Small intestine (tissue), 7 donors: ENCODE measurements at regions not wholly inside any gene's neighbourhood (a gene's known extent, or its start where the extent isn't known, plus 50 kb on each side); places are given as distances from the start of the nearest gene placed in this dataset.
"Not testable (repeated sequence)": the region's sequence is repeated elsewhere in the genome, so short reads cannot be mapped to it uniquely, and the experiment has no call there.

Source experiments
- DNase-seq, 2 donors: peaks; one replicate each; pipeline versions ENCODE4 v3.0.0 to v3.0.0-alpha.2; 2013
- FAIRE-seq: peaks from 2 replicates; lab custom pipeline; 2012; peaks lifted over from hg19 to GRCh38; lab: Jason Lieb, UNC
- H3K27ac ChIP-seq, 3 donors: one replicate each; pipeline ENCODE4 v1.5.1; 2013; ENCODE audit warnings: low read length in 2 of 3, mild to moderate bottlenecking in 2 of 3, control low read depth in 1 of 3, inconsistent platforms in 1 of 3, low read depth in 1 of 3, moderate library complexity in 1 of 3
- H3K27me3 ChIP-seq, 3 donors: one replicate each; pipeline ENCODE4 v1.6.1; 2013; ENCODE audit warnings: low read length in 3 of 3, inconsistent platforms in 1 of 3; ENCODE audit not compliant: control insufficient read depth in 3 of 3, insufficient read depth in 3 of 3
- H3K36me3 ChIP-seq, 3 donors: one replicate each; pipeline ENCODE4 v1.6.1; 2013; ENCODE audit warnings: low read length in 3 of 3, inconsistent platforms in 1 of 3, low read depth in 1 of 3, mild to moderate bottlenecking in 1 of 3, moderate library complexity in 1 of 3; ENCODE audit not compliant: control insufficient read depth in 3 of 3, insufficient read depth in 2 of 3
- H3K4me1 ChIP-seq, 3 donors: one replicate each; pipeline ENCODE4 v1.6.1; 2013; ENCODE audit warnings: low read length in 2 of 3, inconsistent platforms in 1 of 3, low read depth in 1 of 3, mild to moderate bottlenecking in 1 of 3, moderate library complexity in 1 of 3; ENCODE audit not compliant: control insufficient read depth in 3 of 3, insufficient read depth in 2 of 3
- H3K4me3 ChIP-seq, 3 donors: one replicate each; pipeline ENCODE4 v1.5.1; 2013; ENCODE audit warnings: low read length in 3 of 3, control low read depth in 1 of 3, inconsistent platforms in 1 of 3, low read depth in 1 of 3, mild to moderate bottlenecking in 1 of 3, moderate library complexity in 1 of 3
- H3K9me3 ChIP-seq, 2 donors: one replicate each; pipeline ENCODE4 v1.6.1; 2013; ENCODE audit warnings: low read depth in 1 of 2, low read length in 1 of 2; ENCODE audit not compliant: control insufficient read depth in 2 of 2, insufficient read depth in 1 of 2
- WGBS, 3 donors: extraction: QIAGEN DNeasy Blood & Tissue Kit; methylation state at CpG; one replicate each; pipeline ENCODE4 v1.1.7; 2013; 5-methylcytosine and 5-hydroxymethylcytosine counted together
- donor health status: healthy with polysubstance abuse.
- donor health status: control.
- donor health status: control.
- donor health status: Bipolar disorder and iron deficiency.
- donor health status: healthy.

- no peaks in the 10 kb centered on the region for H3K27me3 ChIP-seq
- H3K9me3 ChIP-seq = no peaks in the 10 kb centered on the region
- 65 to 68% (median 67%) methylated on average over 5 of the region's 5 CpGs for WGBS, 3 donors
- H3K36me3 ChIP-seq = no peaks in the 10 kb centered on the region
- H3K27ac ChIP-seq = no peak overlapping the region
- no peak for DNase-seq
- H3K4me3 ChIP-seq = no peak overlapping the region
- H3K4me1 ChIP-seq = no peaks in the 10 kb centered on the region
- FAIRE-seq = no peak
Observed at GRCh38 chr2:21891191-21891590, 767.4 kb downstream of the TDRD15 start.

- FAIRE-seq = no peak
- Histone ChIP-seq H3K27ac (no peak overlapping the region), H3K4me3 (no peak overlapping the region), H3K4me1 (no peaks in the 10 kb centered on the region), H3K9me3 (no peaks in the 10 kb centered on the region), H3K36me3 (no peaks in the 10 kb centered on the region), H3K27me3 (no peaks in the 10 kb centered on the region)
- DNase-seq = no peak
- 86 to 87% (median 87%) methylated on average over 8 of the region's 8 CpGs for WGBS, 3 donors
Observed at GRCh38 chr2:21892140-21892539, 768.4 kb downstream of the TDRD15 start.

DNA sequence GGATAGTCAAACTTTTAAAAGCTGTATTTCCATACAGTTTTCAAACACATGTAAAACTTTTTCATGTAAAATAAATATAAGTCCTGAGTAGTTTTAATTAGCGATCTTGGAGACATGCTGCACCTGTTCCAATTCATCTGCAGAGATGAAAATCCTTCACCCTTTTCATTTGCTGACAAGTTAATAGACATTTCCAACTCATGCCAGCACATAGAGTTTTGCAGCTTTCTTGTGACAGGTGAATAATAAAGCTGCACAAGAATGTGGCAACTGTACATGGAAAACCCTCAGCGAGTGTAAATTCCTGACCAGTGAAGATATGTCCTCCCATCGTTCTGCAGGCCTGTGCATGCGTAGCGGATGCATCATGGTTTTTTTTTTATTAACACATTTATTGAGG, 771.4 kb downstream of the TDRD15 start:
- no peak overlapping the region for H3K4me3 ChIP-seq
- no peak for FAIRE-seq
- WGBS, 3 donors = 85 to 87% (median 86%) methylated on average over 5 of the region's 5 CpGs

GRCh38 chr2:21908712-21909380, 785.1 kb downstream of the TDRD15 start:
- not testable (repeated sequence) for H3K27ac ChIP-seq, H3K4me1 ChIP-seq, DNase-seq, H3K9me3 ChIP-seq, H3K27me3 ChIP-seq, H3K4me3 ChIP-seq, FAIRE-seq, H3K36me3 ChIP-seq
- WGBS, 3 donors = 90 to 92% (median 91%) methylated on average over 24 to 26 of the region's 26 CpGs

More for the DNA sequence above, 771.4 kb downstream of the TDRD15 start:
- H3K27ac ChIP-seq = no peak overlapping the region
- no peak for DNase-seq
- H3K9me3 ChIP-seq = no peaks in the 10 kb centered on the region
- no peaks in the 10 kb centered on the region for H3K4me1 ChIP-seq
- no peaks in the 10 kb centered on the region for H3K27me3 ChIP-seq
- H3K36me3 ChIP-seq = no peaks in the 10 kb centered on the region

- Histone ChIP-seq H3K4me3 (no peak overlapping the region), H3K36me3 (no peaks in the 10 kb centered on the region), H3K9me3 (no peaks in the 10 kb centered on the region), H3K27me3 (no peaks in the 10 kb centered on the region), H3K27ac (no peak overlapping the region), H3K4me1 (no peaks in the 10 kb centered on the region)
- no peak for FAIRE-seq
- WGBS, 3 donors = 71 to 79% (median 77%) methylated on average over 6 of the region's 6 CpGs
- no peak for DNase-seq
Observed at GRCh38 chr2:21910832-21911507, 787.2 kb downstream of the TDRD15 start.

DNA sequence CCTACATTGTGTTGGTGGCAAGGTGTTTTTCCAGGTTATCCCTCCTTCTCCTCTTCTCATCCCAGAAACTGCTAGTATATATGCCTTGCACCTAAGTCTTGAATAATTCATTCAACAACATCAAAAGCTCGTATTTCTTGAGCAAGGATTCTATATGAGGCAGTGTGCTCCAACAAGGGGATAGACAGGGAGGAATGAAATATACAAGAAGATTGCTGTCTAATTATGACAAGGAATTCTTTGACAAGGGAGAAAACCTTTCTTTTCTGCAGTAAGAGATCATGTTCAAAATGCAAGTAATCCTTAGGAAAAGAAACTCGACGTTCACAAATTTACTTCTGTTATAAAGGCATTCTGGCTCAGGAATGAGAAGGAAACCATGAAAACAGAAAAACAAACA, 788.6 kb downstream of the TDRD15 start:
- WGBS, 3 donors = 69 to 77% (median 72%) methylated on average over 3 of the region's 3 CpGs
- FAIRE-seq = no peak
- no peaks in the 10 kb centered on the region for H3K36me3 ChIP-seq
- DNase-seq = no peak
- H3K4me1 ChIP-seq = no peaks in the 10 kb centered on the region
- H3K4me3 ChIP-seq = no peak overlapping the region
- H3K27ac ChIP-seq = no peak overlapping the region
- no peaks in the 10 kb centered on the region for H3K27me3 ChIP-seq
- no peaks in the 10 kb centered on the region for H3K9me3 ChIP-seq

DNA sequence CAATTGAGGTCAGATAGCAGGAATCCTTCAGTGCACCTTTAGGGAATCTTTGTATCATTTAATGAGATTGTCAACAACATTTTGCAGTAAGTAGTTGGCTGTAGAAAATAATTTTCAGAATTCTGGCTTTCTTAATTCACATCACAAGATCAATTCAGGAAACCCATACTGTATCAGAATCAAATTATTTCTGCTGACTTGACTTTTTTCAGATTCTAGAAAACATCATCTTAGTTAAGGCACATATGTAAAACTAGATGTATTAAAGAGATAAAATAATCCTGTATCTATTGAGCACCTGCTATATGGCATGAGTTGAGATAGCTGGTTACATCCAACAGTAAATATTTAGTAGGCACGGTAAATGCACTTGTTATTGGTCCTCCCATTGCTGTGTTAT, 791.4 kb downstream of the TDRD15 start:
- DNase-seq (no peak), FAIRE-seq (no peak)
- Histone ChIP-seq H3K36me3 (no peaks in the 10 kb centered on the region), H3K9me3 (no peaks in the 10 kb centered on the region), H3K4me3 (no peak overlapping the region), H3K27ac (no peak overlapping the region), H3K27me3 (no peaks in the 10 kb centered on the region), H3K4me1 (no peaks in the 10 kb centered on the region)
- 56 to 94% (median 78%) methylated on average over 1 of the region's 1 CpG for WGBS, 3 donors

DNA sequence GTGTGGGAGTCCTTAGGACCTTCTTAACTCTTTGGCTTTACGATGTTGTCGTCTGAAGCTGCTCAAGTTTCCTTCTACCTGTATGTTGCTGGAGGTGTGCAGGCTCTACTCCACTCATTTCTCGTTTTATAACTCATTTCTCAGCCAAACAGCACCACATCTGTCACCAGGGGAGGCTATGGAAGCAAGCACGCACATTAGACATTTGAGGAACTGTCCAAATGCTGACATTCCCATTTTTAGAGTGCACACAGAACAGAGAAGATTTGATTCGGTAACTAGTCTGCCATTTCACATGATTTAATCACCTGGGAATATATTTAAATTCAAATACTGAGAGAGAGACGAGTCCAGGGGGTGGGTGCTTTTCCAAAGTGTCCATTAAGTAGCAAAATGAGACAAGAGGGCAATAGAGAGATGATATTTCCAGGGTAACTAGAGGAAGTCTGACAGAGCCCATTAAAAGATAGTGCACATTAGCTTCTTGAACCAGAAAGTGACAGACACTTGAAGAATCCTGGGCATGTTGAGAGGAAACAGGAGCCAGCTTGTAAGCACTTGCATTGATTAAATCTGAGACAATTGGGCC, 793.3 kb downstream of the TDRD15 start:
- FAIRE-seq (no peak), DNase-seq (peak in 1 of 2 donors; percentile 4)
- Histone ChIP-seq H3K27me3 (no peaks in the 10 kb centered on the region), H3K36me3 (no peaks in the 10 kb centered on the region), H3K4me3 (no peak overlapping the region), H3K27ac (no peak overlapping the region), H3K9me3 (no peaks in the 10 kb centered on the region), H3K4me1 (no peaks in the 10 kb centered on the region)
- WGBS, 3 donors = 43 to 49% (median 48%) methylated on average over 6 of the region's 6 CpGs
